ENCODE measurements at regions not wholly inside any gene's neighbourhood (a gene's known extent, or its start where the extent isn't known, plus 50 kb on each side); places are given as distances from the start of the nearest gene placed in this dataset.
"Not testable (repeated sequence)": the region's sequence is repeated elsewhere in the genome, so short reads cannot be mapped to it uniquely, and the experiment has no call there.

DNA sequence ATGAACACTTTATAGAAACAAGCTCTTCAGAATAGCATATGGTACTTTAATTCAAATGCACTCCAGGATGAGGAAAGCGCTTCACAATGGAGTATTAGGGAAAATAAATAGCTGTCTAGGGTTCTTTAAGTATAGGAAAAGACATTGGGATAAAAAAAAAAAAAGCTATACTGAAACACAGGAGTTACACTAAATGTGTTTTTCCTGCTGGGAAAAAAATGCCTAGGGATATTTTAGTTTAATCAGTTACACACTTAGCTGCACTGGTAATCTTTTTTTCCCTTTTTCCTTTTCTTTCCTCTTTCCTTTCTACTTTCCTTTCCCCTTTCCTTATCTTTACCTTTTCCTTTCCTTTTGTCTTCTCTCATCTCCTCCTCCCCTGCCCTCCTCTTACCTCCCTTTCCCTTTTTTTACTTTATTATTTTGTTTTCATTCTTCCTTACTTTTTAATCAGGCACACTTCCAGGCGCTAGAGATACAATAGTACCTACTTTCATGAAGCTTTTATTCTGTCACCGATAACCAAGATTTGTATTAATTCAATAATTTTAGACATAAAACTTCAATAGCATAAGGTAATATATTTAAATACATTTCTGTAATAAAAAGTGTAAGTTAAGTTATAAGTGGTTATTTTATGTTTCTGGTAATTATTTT, 758.7 kb downstream of the CDH18 start:
- DNase-seq = no peak
- CTCF ChIA-PET = interaction anchor here (0.6 kb wide), 1 partner anchor 31 kb away, joined by 3 read pairs; no protein-coding TSS in a partner anchor
- Mint-ChIP-seq H3K9me3 (no peaks in the 10 kb centered on the region), H3K27me3 (no peaks in the 10 kb centered on the region), H3K4me1 (ENCODE audit: low read depth) (no peaks in the 10 kb centered on the region), H3K4me3 (no peak overlapping the region), H3K36me3 (no peaks in the 10 kb centered on the region), H3K27ac (no peak overlapping the region)
- intact Hi-C loops (cut with micrococcal nuclease) = no loop called here
- POLR2A ChIA-PET = no interaction called here

DNA sequence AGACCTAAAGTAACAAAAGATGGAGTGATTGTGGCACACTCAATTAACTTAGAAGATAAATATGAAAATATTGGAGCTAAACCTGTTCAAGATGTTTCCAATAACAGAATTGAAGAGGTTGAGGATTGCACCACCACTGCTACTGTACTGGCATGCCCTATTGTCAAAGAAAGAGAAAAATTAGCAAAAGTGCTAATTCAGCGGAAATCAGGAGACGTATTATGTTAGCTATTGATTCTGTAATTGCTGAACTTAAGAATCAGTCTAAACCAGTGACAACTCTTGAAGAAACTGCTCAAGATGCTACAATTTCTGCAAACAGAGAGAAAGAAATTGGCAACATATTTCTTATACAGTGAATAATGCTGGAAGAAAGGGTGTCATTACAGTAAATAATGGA, 754.4 kb downstream of the CDH18 start:
- Mint-ChIP-seq H3K9me3 (peaks cover 3% of the 10 kb centered on the region), H3K27ac (no peak overlapping the region), H3K4me3 (no peak overlapping the region), H3K4me1 (ENCODE audit: low read depth) (no peaks in the 10 kb centered on the region), H3K27me3 (no peaks in the 10 kb centered on the region), H3K36me3 (no peaks in the 10 kb centered on the region)
- ChIA-PET POLR2A (no interaction called here), CTCF (interaction anchor here (0.5 kb wide), 1 partner anchor 265 kb away, joined by 6 read pairs; no protein-coding TSS in a partner anchor)
- DNase-seq = no peak
- intact Hi-C loops (cut with micrococcal nuclease) = no loop called here

DNA sequence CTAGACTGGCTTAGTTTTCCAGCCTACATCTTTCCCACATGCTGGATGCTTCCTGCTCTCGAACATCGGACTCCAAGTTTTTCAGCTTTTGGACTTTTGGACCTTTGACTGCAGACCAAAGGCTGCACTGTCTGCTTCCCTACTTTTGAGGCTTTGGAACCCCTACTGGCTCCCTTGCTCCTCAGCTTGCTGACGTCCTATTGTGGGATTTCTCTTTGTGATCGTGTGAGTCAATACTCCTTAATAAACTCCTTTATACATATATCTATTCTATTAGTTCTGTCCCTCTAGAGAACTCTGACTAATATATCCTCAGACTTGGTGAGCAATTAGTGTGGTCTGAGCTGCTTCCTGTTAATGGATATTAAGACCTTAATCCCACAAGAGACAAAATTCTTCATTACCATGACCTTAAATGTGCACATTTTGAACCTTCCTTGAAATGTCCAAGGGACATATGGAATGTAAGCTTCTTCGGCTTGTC, 752.9 kb downstream of the CDH18 start:
- Mint-ChIP-seq H3K27ac (no peak overlapping the region), H3K4me1 (ENCODE audit: low read depth) (no peaks in the 10 kb centered on the region), H3K4me3 (no peak overlapping the region), H3K27me3 (no peaks in the 10 kb centered on the region), H3K36me3 (no peaks in the 10 kb centered on the region), H3K9me3 (peaks cover 3% of the 10 kb centered on the region)
- no peak for DNase-seq
- intact Hi-C loops (cut with micrococcal nuclease) = no loop called here
- CTCF ChIA-PET = no interaction called here
- POLR2A ChIA-PET = no interaction called here

DNA sequence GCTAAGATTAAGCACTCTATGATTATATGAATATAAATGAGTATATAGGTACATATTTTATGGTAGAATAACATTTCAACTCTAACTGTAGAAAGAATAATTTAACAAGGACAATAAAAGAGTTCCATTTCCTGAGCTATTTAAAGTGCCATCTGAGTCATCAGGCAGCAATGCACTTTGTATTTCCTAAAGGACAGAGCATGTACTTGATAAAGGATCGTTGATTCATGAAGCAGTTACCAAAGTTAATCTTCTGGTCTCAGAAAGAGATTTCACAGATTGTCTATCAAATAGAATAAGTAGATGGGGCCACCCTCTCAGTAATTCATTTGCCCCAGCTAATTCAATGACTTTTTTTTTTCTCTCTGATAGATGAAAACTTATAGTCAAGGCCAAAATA, 747.8 kb downstream of the CDH18 start:
- H3K9me3 Mint-ChIP-seq = peaks cover 6% of the 10 kb centered on the region
- no peak overlapping the region for H3K4me3 Mint-ChIP-seq
- ChIA-PET CTCF (interaction anchor here (0.7 kb wide), 1 partner anchor 332 kb away, joined by 4 read pairs; no protein-coding TSS in a partner anchor), POLR2A (no interaction called here)
- H3K27me3 Mint-ChIP-seq = no peaks in the 10 kb centered on the region
- no peak overlapping the region for H3K27ac Mint-ChIP-seq
- no peaks in the 10 kb centered on the region for H3K4me1 Mint-ChIP-seq (ENCODE audit: low read depth)
- DNase-seq = no peak
- intact Hi-C loops (cut with micrococcal nuclease) = no loop called here
- no peaks in the 10 kb centered on the region for H3K36me3 Mint-ChIP-seq

DNA sequence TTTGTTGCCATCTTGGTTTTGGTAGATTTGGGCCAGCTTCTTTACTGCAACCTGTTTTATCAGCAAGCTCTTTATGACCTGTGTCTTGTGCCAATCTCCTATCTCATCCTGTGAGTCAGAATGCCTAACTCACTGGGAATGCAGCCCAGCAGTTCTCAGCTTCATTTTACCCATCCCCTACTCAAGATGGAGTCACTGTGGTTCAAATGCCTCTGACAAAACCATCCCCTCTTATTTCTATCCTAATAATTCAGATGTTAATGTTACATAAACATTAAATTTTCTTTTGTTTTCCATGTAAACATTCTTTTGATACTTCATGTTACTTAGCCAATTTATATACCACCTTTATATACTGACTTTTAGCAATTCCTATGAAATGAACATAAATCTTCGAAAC, 746.3 kb downstream of the CDH18 start:
- H3K36me3 Mint-ChIP-seq = no peaks in the 10 kb centered on the region
- ChIA-PET CTCF (no interaction called here), POLR2A (no interaction called here)
- no peak overlapping the region for H3K27ac Mint-ChIP-seq
- no peaks in the 10 kb centered on the region for H3K27me3 Mint-ChIP-seq
- no peaks in the 10 kb centered on the region for H3K4me1 Mint-ChIP-seq (ENCODE audit: low read depth)
- intact Hi-C loops (cut with micrococcal nuclease) = no loop called here
- H3K4me3 Mint-ChIP-seq = no peak overlapping the region
- DNase-seq = no peak
- peaks cover 15% of the 10 kb centered on the region for H3K9me3 Mint-ChIP-seq

DNA sequence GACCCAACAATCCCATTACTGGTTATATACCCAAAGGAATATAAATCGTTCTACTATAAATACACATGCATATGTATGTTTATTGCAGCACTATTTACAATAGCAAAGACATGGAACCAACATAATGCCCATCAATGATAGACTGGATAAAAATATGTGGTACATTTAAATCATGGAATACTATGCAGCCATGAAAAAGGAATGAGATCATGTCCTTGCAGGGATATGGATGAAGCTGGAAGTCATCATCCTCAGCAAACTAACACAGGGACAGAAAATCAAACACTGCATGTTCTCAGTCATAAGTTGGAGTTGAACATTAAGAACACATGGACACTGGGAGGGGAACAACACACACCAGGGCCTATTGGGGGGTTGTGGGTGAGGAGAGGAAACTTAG, 741.8 kb downstream of the CDH18 start:
- H3K36me3 Mint-ChIP-seq; CTCF ChIA-PET; H3K27me3 Mint-ChIP-seq; H3K27ac Mint-ChIP-seq; DNase-seq; H3K4me1 Mint-ChIP-seq (ENCODE audit: low read depth); POLR2A ChIA-PET; intact Hi-C loops (cut with micrococcal nuclease); H3K4me3 Mint-ChIP-seq: not testable (repeated sequence)
- H3K9me3 Mint-ChIP-seq = peaks cover 27% of the 10 kb centered on the region

DNA sequence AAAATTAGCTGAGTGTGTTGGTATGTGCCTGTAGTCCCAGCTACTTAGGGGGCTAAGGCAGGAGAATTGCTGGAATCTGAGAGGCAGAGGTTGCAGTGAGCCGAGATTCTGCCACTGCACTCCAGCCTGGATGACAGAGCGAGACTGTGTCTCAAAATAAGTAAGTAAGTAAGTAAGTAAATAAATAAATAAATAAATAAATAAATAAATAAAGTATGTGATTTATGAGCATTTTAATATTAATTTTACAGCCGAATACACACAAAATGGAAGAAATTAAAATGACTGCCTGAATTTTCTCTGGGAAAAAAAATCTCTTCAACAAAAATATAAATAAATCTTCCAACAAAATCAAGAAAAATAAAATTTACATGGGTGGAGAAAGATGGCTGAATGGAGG, 740.7 kb downstream of the CDH18 start:
- DNase-seq = no peak
- Mint-ChIP-seq H3K4me1 (ENCODE audit: low read depth) (no peaks in the 10 kb centered on the region), H3K27ac (no peak overlapping the region), H3K36me3 (no peaks in the 10 kb centered on the region), H3K27me3 (no peaks in the 10 kb centered on the region), H3K4me3 (no peak overlapping the region), H3K9me3 (peaks cover 23% of the 10 kb centered on the region)
- ChIA-PET POLR2A (no interaction called here), CTCF (no interaction called here)
- intact Hi-C loops (cut with micrococcal nuclease) = no loop called here

DNA sequence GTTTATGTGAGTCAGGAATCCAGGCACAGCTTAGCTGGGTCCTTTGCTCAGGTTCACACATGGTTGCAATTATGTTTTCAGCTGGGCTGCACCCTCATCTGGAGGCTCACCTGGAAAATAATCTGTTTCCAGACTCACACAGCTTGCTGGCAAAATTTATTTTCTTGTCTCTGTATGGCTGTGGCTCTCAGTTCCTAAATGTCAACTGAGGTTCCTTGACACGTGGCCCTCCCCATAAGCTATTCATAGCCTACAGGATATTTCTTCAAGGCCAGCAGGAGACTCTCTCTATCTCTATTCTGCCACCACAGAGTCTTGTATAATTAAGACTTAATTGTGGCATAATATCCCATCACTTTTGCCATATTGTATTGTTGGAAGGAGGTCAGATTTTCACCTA, 732.0 kb downstream of the CDH18 start:
- Mint-ChIP-seq H3K4me3 (no peak overlapping the region), H3K27me3 (no peaks in the 10 kb centered on the region), H3K9me3 (peaks cover 3% of the 10 kb centered on the region), H3K4me1 (ENCODE audit: low read depth) (no peaks in the 10 kb centered on the region), H3K27ac (no peak overlapping the region), H3K36me3 (no peaks in the 10 kb centered on the region)
- ChIA-PET CTCF (no interaction called here), POLR2A (no interaction called here)
- intact Hi-C loops (cut with micrococcal nuclease) = no loop called here
- no peak for DNase-seq

DNA sequence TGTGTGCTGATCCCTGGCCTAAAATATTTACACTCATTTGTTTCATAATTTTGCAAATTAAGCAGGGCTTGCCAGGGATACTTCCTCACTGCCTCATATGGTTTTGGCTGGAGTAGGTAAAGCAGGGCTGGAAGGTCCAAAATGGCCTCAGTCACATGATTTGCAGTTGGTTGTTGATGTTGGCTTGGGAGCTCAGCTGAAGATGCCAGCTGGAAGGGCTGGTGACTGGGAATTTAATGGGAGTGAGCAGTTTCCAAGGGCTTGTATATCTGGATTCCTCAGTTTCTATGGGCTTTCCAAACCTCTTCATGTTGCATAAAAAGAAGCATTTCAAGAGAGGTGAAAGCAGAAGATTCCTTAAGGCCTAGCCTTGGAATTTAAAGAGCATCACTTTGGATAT, 729.3 kb downstream of the CDH18 start:
- CTCF ChIA-PET = no interaction called here
- no peaks in the 10 kb centered on the region for H3K27me3 Mint-ChIP-seq
- H3K4me3 Mint-ChIP-seq = no peak overlapping the region
- H3K4me1 Mint-ChIP-seq (ENCODE audit: low read depth) = no peaks in the 10 kb centered on the region
- no peak for DNase-seq
- H3K27ac Mint-ChIP-seq = no peak overlapping the region
- H3K36me3 Mint-ChIP-seq = no peaks in the 10 kb centered on the region
- intact Hi-C loops (cut with micrococcal nuclease) = no loop called here
- POLR2A ChIA-PET = no interaction called here
- peaks cover 4% of the 10 kb centered on the region for H3K9me3 Mint-ChIP-seq

DNA sequence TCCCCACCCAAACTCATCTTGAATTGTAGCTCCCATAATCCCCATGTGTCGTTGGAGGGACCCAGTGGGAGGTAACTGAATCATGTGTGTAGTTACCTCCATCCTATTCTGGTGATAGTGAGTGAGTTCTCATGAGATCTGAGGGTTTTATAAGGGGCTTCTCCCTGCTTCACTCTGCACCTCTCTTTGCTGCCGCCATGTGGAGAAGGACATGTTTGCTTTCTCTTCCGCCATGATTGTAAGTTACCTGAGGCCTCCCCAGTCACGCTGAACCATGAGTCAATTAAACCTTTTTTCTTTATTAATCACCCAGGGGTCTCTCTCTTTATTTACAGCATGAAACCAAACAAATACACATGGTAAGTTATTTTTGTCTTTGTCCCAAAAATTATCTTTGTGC, 726.1 kb downstream of the CDH18 start:
- no peak for DNase-seq
- Mint-ChIP-seq H3K27ac (no peak overlapping the region), H3K4me1 (ENCODE audit: low read depth) (no peaks in the 10 kb centered on the region), H3K27me3 (no peaks in the 10 kb centered on the region), H3K4me3 (no peak overlapping the region), H3K36me3 (no peaks in the 10 kb centered on the region), H3K9me3 (peaks cover 3% of the 10 kb centered on the region)
- ChIA-PET CTCF (no interaction called here), POLR2A (no interaction called here)
- intact Hi-C loops (cut with micrococcal nuclease) = no loop called here

DNA sequence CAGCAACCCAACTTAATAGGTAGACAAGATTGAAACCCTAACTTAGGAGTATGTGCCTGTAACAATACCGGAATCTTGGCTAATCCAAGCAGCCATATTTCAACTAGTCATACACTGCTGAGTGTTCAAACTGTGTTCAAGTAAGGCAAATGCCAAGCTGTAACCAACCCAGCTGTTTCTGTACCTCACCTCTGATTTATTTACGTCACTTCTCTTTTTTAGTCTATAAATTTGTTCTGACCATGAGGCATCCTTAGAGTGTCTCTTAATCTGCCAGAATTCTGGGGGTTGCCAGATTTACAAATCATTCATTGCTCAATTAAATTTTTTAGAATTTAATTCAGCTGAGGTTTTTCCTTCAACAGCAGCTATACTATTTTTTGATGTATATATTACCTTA, 723.2 kb downstream of the CDH18 start:
- CTCF ChIA-PET = no interaction called here
- H3K27ac Mint-ChIP-seq = no peak overlapping the region
- H3K4me1 Mint-ChIP-seq (ENCODE audit: low read depth) = no peaks in the 10 kb centered on the region
- H3K36me3 Mint-ChIP-seq = no peaks in the 10 kb centered on the region
- peaks cover 3% of the 10 kb centered on the region for H3K9me3 Mint-ChIP-seq
- H3K27me3 Mint-ChIP-seq = no peaks in the 10 kb centered on the region
- no peak for DNase-seq
- POLR2A ChIA-PET = no interaction called here
- H3K4me3 Mint-ChIP-seq = no peak overlapping the region
- intact Hi-C loops (cut with micrococcal nuclease) = no loop called here

DNA sequence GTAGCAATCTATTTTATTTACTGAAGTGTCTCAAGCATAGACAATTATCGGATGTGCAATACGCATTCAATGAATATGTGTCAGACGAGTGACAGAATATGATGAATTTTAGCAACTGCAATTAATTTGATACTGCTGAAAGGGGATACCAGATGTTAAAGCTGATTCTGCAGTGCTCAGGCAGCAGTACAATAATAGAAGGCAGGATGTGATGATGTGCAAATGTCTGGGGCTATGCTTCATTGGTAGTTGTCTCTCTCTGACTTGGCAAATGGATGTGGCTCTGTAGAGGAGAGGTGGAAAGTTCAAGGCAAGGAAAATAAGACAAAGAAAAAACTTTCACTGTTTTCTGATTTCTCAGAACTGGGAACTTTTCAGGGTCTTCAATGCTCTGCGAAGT, 721.2 kb downstream of the CDH18 start:
- Mint-ChIP-seq H3K36me3 (no peaks in the 10 kb centered on the region), H3K4me3 (no peak overlapping the region)
- CTCF ChIA-PET = no interaction called here

DNA sequence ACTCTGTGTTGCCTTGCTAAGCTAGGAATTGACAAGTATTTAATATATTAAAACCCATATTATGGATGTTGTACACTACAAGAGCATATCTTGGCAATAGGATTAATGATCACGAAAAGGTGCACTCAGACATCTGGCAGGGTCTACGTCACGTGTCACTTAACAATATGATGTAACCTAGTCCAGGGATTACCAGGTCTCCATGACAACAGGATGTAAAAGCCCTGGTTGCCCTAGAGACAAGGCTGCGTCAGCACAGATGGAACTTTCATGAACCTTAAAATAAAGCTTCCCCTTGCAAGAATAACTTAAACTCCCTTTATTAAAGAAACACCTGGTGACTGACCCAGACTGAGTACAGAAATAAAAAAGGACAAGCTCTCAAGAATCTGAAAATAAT, 717.8 kb downstream of the CDH18 start:
- ChIA-PET POLR2A (no interaction called here), CTCF (no interaction called here)
- no peak overlapping the region for H3K27ac Mint-ChIP-seq
- H3K27me3 Mint-ChIP-seq = no peaks in the 10 kb centered on the region
- H3K4me3 Mint-ChIP-seq = no peak overlapping the region
- peaks cover 8% of the 10 kb centered on the region for H3K9me3 Mint-ChIP-seq
- no peaks in the 10 kb centered on the region for H3K36me3 Mint-ChIP-seq
- no peak for DNase-seq
- intact Hi-C loops (cut with micrococcal nuclease) = no loop called here
- no peaks in the 10 kb centered on the region for H3K4me1 Mint-ChIP-seq (ENCODE audit: low read depth)

More for the DNA sequence above, 721.2 kb downstream of the CDH18 start:
- no peaks in the 10 kb centered on the region for H3K27me3 Mint-ChIP-seq
- intact Hi-C loops (cut with micrococcal nuclease) = no loop called here
- POLR2A ChIA-PET = no interaction called here
- H3K9me3 Mint-ChIP-seq = peaks cover 2% of the 10 kb centered on the region
- no peak for DNase-seq
- H3K27ac Mint-ChIP-seq = no peak overlapping the region
- H3K4me1 Mint-ChIP-seq (ENCODE audit: low read depth) = no peaks in the 10 kb centered on the region

Measured in activated CD4-positive, alpha-beta memory T cell treated with anti-CD3 and anti-CD28 coated beads for 36 hours (primary cell).